Colonic mucosa (tissue), 4 donors: ENCODE measurements at regions not wholly inside any gene's neighbourhood (a gene's known extent, or its start where the extent isn't known, plus 50 kb on each side); places are given as distances from the start of the nearest gene placed in this dataset.
"Not testable (repeated sequence)": the region's sequence is repeated elsewhere in the genome, so short reads cannot be mapped to it uniquely, and the experiment has no call there.

Experiments used
- DNase-seq: peaks from one replicate; pipeline ENCODE4 v3.0.0-alpha.2; 2020
- H3K27ac ChIP-seq: fragments of 200-600 bp; one replicate; pipeline ENCODE4 v1.8.0; 2021
- H3K27me3 ChIP-seq: fragments of 200-600 bp; one replicate; pipeline ENCODE4 v1.8.0; 2021
- H3K36me3 ChIP-seq: fragments of 200-600 bp; one replicate; pipeline ENCODE4 v1.8.0; 2021
- H3K4me1 ChIP-seq: fragments of 200-600 bp; one replicate; pipeline ENCODE4 v1.8.0; 2021; ENCODE audit warnings: mild to moderate bottlenecking
- H3K4me3 ChIP-seq: fragments of 200-600 bp; one replicate; pipeline ENCODE4 v1.8.0; 2021
- H3K9ac ChIP-seq, 2 donors: one replicate each; pipeline ENCODE4 v1.7.0; 2013; ENCODE audit warnings: control low read depth in 2 of 2, low read depth in 2 of 2, low read length in 2 of 2
- H3K9me3 ChIP-seq: fragments of 200-600 bp; one replicate; pipeline ENCODE4 v1.8.0; 2021
- intact Hi-C: fragments of 100-400 bp; cut with DNase I; formaldehyde crosslinking; loops from one replicate; pipeline ENCODE4 v1.14.1; 2022
- TF ChIP-seq, protein P1 (sequence below): fragments of 200-600 bp; IDR thresholded peaks from one replicate; pipeline ENCODE4 v1.8.0; 2022; ENCODE audit warnings: antibody characterized with exemption, mild to moderate bottlenecking
- donor health status: healthy.
- donor health status: DM: no; HTN: no; CAD: no.
- donor health status: DM: no; HTN: no; CAD: no.

DNA sequence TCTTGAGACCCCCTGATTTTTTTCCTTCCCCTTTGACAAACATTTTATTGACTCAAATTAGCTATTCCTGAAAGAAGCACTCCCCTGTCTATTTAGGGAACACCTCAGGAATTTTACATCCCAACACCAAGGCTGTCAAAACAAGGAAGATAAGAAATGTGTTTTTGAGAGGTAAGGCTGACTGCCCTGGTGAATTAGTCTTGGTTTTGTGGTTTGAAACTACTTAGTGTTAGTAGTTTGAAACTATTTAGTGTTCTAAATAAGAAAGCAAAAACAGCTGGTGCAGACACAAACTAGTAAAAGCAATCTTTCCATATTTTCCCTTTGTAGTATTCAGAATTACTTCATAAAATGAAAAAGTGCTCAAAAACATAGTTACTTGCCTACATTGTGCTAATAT, 120.7 kb downstream of the PCSK1 start:
- Histone ChIP-seq H3K4me3 (no peak overlapping the region), H3K27me3 (no peaks in the 10 kb centered on the region), H3K27ac (no peak overlapping the region), H3K4me1 (no peaks in the 10 kb centered on the region), H3K36me3 (no peaks in the 10 kb centered on the region), H3K9me3 (no peaks in the 10 kb centered on the region), H3K9ac (no peak overlapping the region)
- TF ChIP-seq, protein P1, sequence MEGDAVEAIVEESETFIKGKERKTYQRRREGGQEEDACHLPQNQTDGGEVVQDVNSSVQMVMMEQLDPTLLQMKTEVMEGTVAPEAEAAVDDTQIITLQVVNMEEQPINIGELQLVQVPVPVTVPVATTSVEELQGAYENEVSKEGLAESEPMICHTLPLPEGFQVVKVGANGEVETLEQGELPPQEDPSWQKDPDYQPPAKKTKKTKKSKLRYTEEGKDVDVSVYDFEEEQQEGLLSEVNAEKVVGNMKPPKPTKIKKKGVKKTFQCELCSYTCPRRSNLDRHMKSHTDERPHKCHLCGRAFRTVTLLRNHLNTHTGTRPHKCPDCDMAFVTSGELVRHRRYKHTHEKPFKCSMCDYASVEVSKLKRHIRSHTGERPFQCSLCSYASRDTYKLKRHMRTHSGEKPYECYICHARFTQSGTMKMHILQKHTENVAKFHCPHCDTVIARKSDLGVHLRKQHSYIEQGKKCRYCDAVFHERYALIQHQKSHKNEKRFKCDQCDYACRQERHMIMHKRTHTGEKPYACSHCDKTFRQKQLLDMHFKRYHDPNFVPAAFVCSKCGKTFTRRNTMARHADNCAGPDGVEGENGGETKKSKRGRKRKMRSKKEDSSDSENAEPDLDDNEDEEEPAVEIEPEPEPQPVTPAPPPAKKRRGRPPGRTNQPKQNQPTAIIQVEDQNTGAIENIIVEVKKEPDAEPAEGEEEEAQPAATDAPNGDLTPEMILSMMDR: no peak
- intact Hi-C loops: no loop called here
- no peak for DNase-seq

- intact Hi-C loops, H3K9me3 ChIP-seq: not testable (repeated sequence)
These were observed 126.0 kb downstream of the PCSK1 start for GRCh38 chr5:96307047-96307446.

DNA sequence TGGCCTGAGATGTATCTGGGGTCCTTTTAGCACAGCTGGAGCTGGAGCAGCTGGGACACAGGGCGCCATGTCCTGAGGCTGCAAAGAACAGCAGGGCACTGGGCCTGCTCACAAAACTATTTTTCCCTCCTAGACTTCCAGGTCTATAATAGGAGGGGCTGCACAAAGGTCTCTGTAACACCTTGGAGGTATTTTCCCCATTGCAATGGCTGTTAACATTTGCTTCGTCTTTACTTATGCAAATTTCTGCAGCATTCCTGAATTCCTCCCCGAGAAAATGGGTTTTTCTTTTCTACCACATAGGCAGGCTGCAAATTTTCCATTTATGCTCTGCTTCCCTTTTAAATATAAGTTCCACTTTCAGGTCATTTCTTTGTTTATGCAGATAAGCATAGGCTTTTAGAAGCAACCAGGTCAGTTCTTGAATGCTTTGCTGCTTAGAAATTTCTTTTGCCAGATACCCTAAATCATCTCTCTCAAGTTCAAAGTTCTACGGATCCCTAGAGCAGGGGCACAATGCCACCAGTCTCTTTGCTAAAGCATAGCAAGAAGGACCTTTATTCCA, 130.8 kb downstream of the PCSK1 start:
- intact Hi-C loops: no loop called here
- Histone ChIP-seq H3K9ac (no peak overlapping the region), H3K27me3 (no peaks in the 10 kb centered on the region), H3K9me3 (no peaks in the 10 kb centered on the region), H3K4me1 (no peaks in the 10 kb centered on the region), H3K4me3 (no peak overlapping the region), H3K36me3 (no peaks in the 10 kb centered on the region), H3K27ac (no peak overlapping the region)
- TF ChIP-seq, protein P1: no peak
- no peak for DNase-seq

More at GRCh38 chr5:96307047-96307446, 126.0 kb downstream of the PCSK1 start:
- not testable (repeated sequence) for H3K4me3 ChIP-seq, H3K27me3 ChIP-seq, H3K9ac ChIP-seq, H3K36me3 ChIP-seq, H3K4me1 ChIP-seq, DNase-seq, H3K27ac ChIP-seq

DNA sequence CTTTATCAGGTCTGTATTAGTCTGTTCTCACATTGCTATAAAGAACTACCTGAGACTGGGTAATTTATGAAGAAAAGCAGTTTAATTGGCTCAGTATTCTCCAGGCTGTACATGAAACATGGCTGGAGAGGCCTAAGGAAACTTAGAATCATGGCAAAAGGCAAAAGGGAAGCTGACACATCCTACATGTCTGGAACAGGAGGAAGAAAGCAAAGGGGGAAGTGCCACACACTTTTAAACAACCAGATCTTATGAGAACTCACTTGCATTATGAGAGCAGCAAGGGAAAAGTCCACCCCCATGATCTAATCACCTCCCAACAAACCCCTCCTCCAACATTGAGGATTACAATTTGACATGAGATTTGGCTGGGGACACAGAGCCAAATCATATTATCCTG, 132.1 kb downstream of the PCSK1 start:
- no peak overlapping the region for H3K27ac ChIP-seq
- no peaks in the 10 kb centered on the region for H3K27me3 ChIP-seq
- intact Hi-C loops: no loop called here
- H3K36me3 ChIP-seq: no peaks in the 10 kb centered on the region
- H3K4me3 ChIP-seq: no peak overlapping the region
- no peaks in the 10 kb centered on the region for H3K9me3 ChIP-seq
- DNase-seq: no peak
- H3K9ac ChIP-seq: no peak overlapping the region
- TF ChIP-seq, protein P1: no peak
- H3K4me1 ChIP-seq: no peaks in the 10 kb centered on the region

DNA sequence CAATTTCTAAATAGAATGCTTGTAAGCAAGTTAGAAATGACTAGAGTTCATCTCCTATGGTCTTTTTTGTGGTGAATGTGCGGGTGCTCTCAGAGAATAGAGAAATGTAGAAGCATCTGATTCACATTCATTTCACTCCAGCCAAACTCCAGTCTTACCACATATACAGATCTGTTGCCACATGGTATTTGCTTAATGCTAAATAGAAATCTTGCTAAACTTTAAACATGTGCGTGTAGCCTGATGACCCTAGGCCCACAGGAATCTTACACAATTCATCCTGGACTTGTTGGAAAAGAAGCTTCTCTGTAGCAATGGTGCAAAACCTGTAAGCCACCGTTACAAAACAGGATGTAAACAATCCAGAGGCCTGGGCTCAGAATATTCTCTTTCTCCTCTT, 135.2 kb downstream of the PCSK1 start:
- H3K27me3 ChIP-seq: no peaks in the 10 kb centered on the region

GRCh38 chr5:96297290-96297689, 135.8 kb downstream of the PCSK1 start:
- H3K27me3 ChIP-seq: no peaks in the 10 kb centered on the region
- intact Hi-C loops: no loop called here
- no peak for DNase-seq
- no peaks in the 10 kb centered on the region for H3K36me3 ChIP-seq
- H3K9me3 ChIP-seq: no peaks in the 10 kb centered on the region
- TF ChIP-seq, protein P1: no peak
- no peaks in the 10 kb centered on the region for H3K4me1 ChIP-seq
- no peak overlapping the region for H3K27ac ChIP-seq
- no peak overlapping the region for H3K9ac ChIP-seq
- H3K4me3 ChIP-seq: no peak overlapping the region

More for the DNA sequence above, 135.2 kb downstream of the PCSK1 start:
- Histone ChIP-seq H3K27ac (no peak overlapping the region), H3K9ac (no peak overlapping the region), H3K4me1 (no peaks in the 10 kb centered on the region), H3K4me3 (no peak overlapping the region), H3K9me3 (no peaks in the 10 kb centered on the region), H3K36me3 (no peaks in the 10 kb centered on the region)
- intact Hi-C loops: no loop called here
- TF ChIP-seq, protein P1: no peak
- no peak for DNase-seq
